ENCODE measurements at regions not wholly inside any gene's neighbourhood (a gene's known extent, or its start where the extent isn't known, plus 50 kb on each side); places are given as distances from the start of the nearest gene placed in this dataset.

GRCh38 chr7:13308423-13308822, 621.0 kb downstream of the ARL4A start:
- intact Hi-C loops (cut with micrococcal nuclease) = no loop called here
- Mint-ChIP-seq H3K4me3 (no peak overlapping the region), H3K27ac (no peak overlapping the region), H3K36me3 (ENCODE audit: low read depth) (no peaks in the 10 kb centered on the region), H3K4me1 (ENCODE audit: low read depth) (no peaks in the 10 kb centered on the region), H3K27me3 (no peaks in the 10 kb centered on the region), H3K9me3 (peaks cover 27% of the 10 kb centered on the region)

GRCh38 chr7:13309535-13309934, 622.1 kb downstream of the ARL4A start:
- H3K36me3 Mint-ChIP-seq (ENCODE audit: low read depth) = no peaks in the 10 kb centered on the region
- intact Hi-C loops (cut with micrococcal nuclease) = no loop called here
- no peak overlapping the region for H3K4me3 Mint-ChIP-seq
- H3K27me3 Mint-ChIP-seq = no peaks in the 10 kb centered on the region
- no peak overlapping the region for H3K27ac Mint-ChIP-seq
- H3K4me1 Mint-ChIP-seq (ENCODE audit: low read depth) = no peaks in the 10 kb centered on the region
- H3K9me3 Mint-ChIP-seq = peaks cover 27% of the 10 kb centered on the region

- intact Hi-C loops (cut with micrococcal nuclease) = no loop called here
- Mint-ChIP-seq H3K27me3 (no peaks in the 10 kb centered on the region), H3K36me3 (ENCODE audit: low read depth) (no peaks in the 10 kb centered on the region), H3K9me3 (peaks cover 20% of the 10 kb centered on the region), H3K4me3 (no peak overlapping the region), H3K27ac (no peak overlapping the region), H3K4me1 (ENCODE audit: low read depth) (no peaks in the 10 kb centered on the region)
These were observed 624.9 kb downstream of the ARL4A start for GRCh38 chr7:13312307-13312706.

GRCh38 chr7:13320333-13320732, 632.9 kb downstream of the ARL4A start:
- no peak overlapping the region for H3K27ac Mint-ChIP-seq
- no peaks in the 10 kb centered on the region for H3K36me3 Mint-ChIP-seq (ENCODE audit: low read depth)
- H3K4me3 Mint-ChIP-seq = no peak overlapping the region
- intact Hi-C loops (cut with micrococcal nuclease) = no loop called here
- H3K4me1 Mint-ChIP-seq (ENCODE audit: low read depth) = no peaks in the 10 kb centered on the region
- peaks cover 6% of the 10 kb centered on the region for H3K9me3 Mint-ChIP-seq
- no peaks in the 10 kb centered on the region for H3K27me3 Mint-ChIP-seq

GRCh38 chr7:13321316-13321715, 633.9 kb downstream of the ARL4A start:
- Mint-ChIP-seq H3K9me3 (peaks cover 6% of the 10 kb centered on the region), H3K4me1 (ENCODE audit: low read depth) (no peaks in the 10 kb centered on the region), H3K27ac (no peak overlapping the region), H3K27me3 (no peaks in the 10 kb centered on the region), H3K4me3 (no peak overlapping the region), H3K36me3 (ENCODE audit: low read depth) (no peaks in the 10 kb centered on the region)
- intact Hi-C loops (cut with micrococcal nuclease) = no loop called here

GRCh38 chr7:13322126-13322525, 634.7 kb downstream of the ARL4A start:
- no peak overlapping the region for H3K27ac Mint-ChIP-seq
- intact Hi-C loops (cut with micrococcal nuclease) = no loop called here
- no peak overlapping the region for H3K4me3 Mint-ChIP-seq
- H3K4me1 Mint-ChIP-seq (ENCODE audit: low read depth) = no peaks in the 10 kb centered on the region
- peaks cover 6% of the 10 kb centered on the region for H3K9me3 Mint-ChIP-seq
- H3K27me3 Mint-ChIP-seq = no peaks in the 10 kb centered on the region
- H3K36me3 Mint-ChIP-seq (ENCODE audit: low read depth) = no peaks in the 10 kb centered on the region

GRCh38 chr7:13327669-13328068, 640.2 kb downstream of the ARL4A start:
- Mint-ChIP-seq H3K27ac (no peak overlapping the region), H3K27me3 (no peaks in the 10 kb centered on the region), H3K4me3 (no peak overlapping the region), H3K9me3 (peaks cover 6% of the 10 kb centered on the region), H3K36me3 (ENCODE audit: low read depth) (no peaks in the 10 kb centered on the region), H3K4me1 (ENCODE audit: low read depth) (no peaks in the 10 kb centered on the region)
- intact Hi-C loops (cut with micrococcal nuclease) = no loop called here

- Mint-ChIP-seq H3K9me3 (peaks cover 9% of the 10 kb centered on the region), H3K4me1 (ENCODE audit: low read depth) (no peaks in the 10 kb centered on the region), H3K27me3 (no peaks in the 10 kb centered on the region), H3K36me3 (ENCODE audit: low read depth) (no peaks in the 10 kb centered on the region), H3K4me3 (no peak overlapping the region), H3K27ac (no peak overlapping the region)
- intact Hi-C loops (cut with micrococcal nuclease) = no loop called here
These were observed 645.9 kb downstream of the ARL4A start for GRCh38 chr7:13333371-13333770.

- H3K4me3 Mint-ChIP-seq = no peak overlapping the region
- H3K4me1 Mint-ChIP-seq (ENCODE audit: low read depth) = no peaks in the 10 kb centered on the region
- no peaks in the 10 kb centered on the region for H3K27me3 Mint-ChIP-seq
- intact Hi-C loops (cut with micrococcal nuclease) = no loop called here
- H3K36me3 Mint-ChIP-seq (ENCODE audit: low read depth) = no peaks in the 10 kb centered on the region
- peaks cover 9% of the 10 kb centered on the region for H3K9me3 Mint-ChIP-seq
- no peak overlapping the region for H3K27ac Mint-ChIP-seq
These were observed 648.8 kb downstream of the ARL4A start for GRCh38 chr7:13336227-13336626.

GRCh38 chr7:13352677-13353076, 636.8 kb downstream of the ETV1 start:
- Mint-ChIP-seq H3K27ac (no peak overlapping the region), H3K4me1 (ENCODE audit: low read depth) (no peaks in the 10 kb centered on the region), H3K4me3 (no peak overlapping the region), H3K27me3 (no peaks in the 10 kb centered on the region), H3K9me3 (peaks cover 9% of the 10 kb centered on the region), H3K36me3 (ENCODE audit: low read depth) (no peaks in the 10 kb centered on the region)
- intact Hi-C loops (cut with micrococcal nuclease) = no loop called here

GRCh38 chr7:13359656-13360055, 629.8 kb downstream of the ETV1 start:
- H3K4me3 Mint-ChIP-seq = no peak overlapping the region
- H3K27ac Mint-ChIP-seq = no peak overlapping the region
- no peaks in the 10 kb centered on the region for H3K27me3 Mint-ChIP-seq
- no peaks in the 10 kb centered on the region for H3K36me3 Mint-ChIP-seq (ENCODE audit: low read depth)
- intact Hi-C loops (cut with micrococcal nuclease) = no loop called here
- H3K9me3 Mint-ChIP-seq = peaks cover 8% of the 10 kb centered on the region
- no peaks in the 10 kb centered on the region for H3K4me1 Mint-ChIP-seq (ENCODE audit: low read depth)

GRCh38 chr7:13386741-13387140, 602.7 kb downstream of the ETV1 start:
- Mint-ChIP-seq H3K36me3 (ENCODE audit: low read depth) (no peaks in the 10 kb centered on the region), H3K27me3 (no peaks in the 10 kb centered on the region), H3K4me3 (no peak overlapping the region), H3K27ac (no peak overlapping the region), H3K4me1 (ENCODE audit: low read depth) (no peaks in the 10 kb centered on the region), H3K9me3 (peaks cover 6% of the 10 kb centered on the region)
- intact Hi-C loops (cut with micrococcal nuclease) = no loop called here

- H3K27me3 Mint-ChIP-seq = no peaks in the 10 kb centered on the region
- H3K9me3 Mint-ChIP-seq = no peaks in the 10 kb centered on the region
- H3K27ac Mint-ChIP-seq = no peak overlapping the region
- H3K4me1 Mint-ChIP-seq (ENCODE audit: low read depth) = no peaks in the 10 kb centered on the region
- intact Hi-C loops (cut with micrococcal nuclease) = no loop called here
- H3K36me3 Mint-ChIP-seq (ENCODE audit: low read depth) = no peaks in the 10 kb centered on the region
- no peak overlapping the region for H3K4me3 Mint-ChIP-seq
These were observed 581.6 kb downstream of the ETV1 start for GRCh38 chr7:13407911-13408310.

GRCh38 chr7:13411151-13411550, 578.3 kb downstream of the ETV1 start:
- Mint-ChIP-seq H3K36me3 (ENCODE audit: low read depth) (no peaks in the 10 kb centered on the region), H3K9me3 (no peaks in the 10 kb centered on the region), H3K4me1 (ENCODE audit: low read depth) (no peaks in the 10 kb centered on the region), H3K4me3 (no peak overlapping the region), H3K27me3 (no peaks in the 10 kb centered on the region), H3K27ac (no peak overlapping the region)
- intact Hi-C loops (cut with micrococcal nuclease) = no loop called here

- no peaks in the 10 kb centered on the region for H3K9me3 Mint-ChIP-seq
- no peaks in the 10 kb centered on the region for H3K4me1 Mint-ChIP-seq (ENCODE audit: low read depth)
- intact Hi-C loops (cut with micrococcal nuclease) = no loop called here
- H3K27me3 Mint-ChIP-seq = no peaks in the 10 kb centered on the region
- H3K27ac Mint-ChIP-seq = no peak overlapping the region
- H3K36me3 Mint-ChIP-seq (ENCODE audit: low read depth) = no peaks in the 10 kb centered on the region
- H3K4me3 Mint-ChIP-seq = no peak overlapping the region
These were observed 577.8 kb downstream of the ETV1 start for GRCh38 chr7:13411636-13412035.

All from dendritic cell treated with granulocyte-macrophage colony-stimulating factor and Interleukin-4, amounts not matched to agents 40 ng/mL and 50 ng/mL, for 4 days (primary cell).